Gastrocnemius medialis (tissue), 4 donors: ENCODE measurements at regions not wholly inside any gene's neighbourhood (a gene's known extent, or its start where the extent isn't known, plus 50 kb on each side); places are given as distances from the start of the nearest gene placed in this dataset.

Source experiments
- POLR2A ChIP-seq, 2 donors: fragments of 450-650 bp; IDR thresholded peaks; one replicate each; pipeline ENCODE4 v1.6.1; 2017; ENCODE audit warnings: antibody characterized with exemption in 2 of 2, mild to moderate bottlenecking in 2 of 2, moderate library complexity in 2 of 2
- TF ChIP-seq, protein P1 (sequence below), 5 experiments: fragments of 450-650 bp in 3 of 5; fragments of 200-600 bp in 2 of 5; sonication (generic) in 2 of 5; IDR thresholded peaks in 4 of 5; conservative IDR thresholded peaks in 1 of 5; 1 replicate in 4 of 5; 2 replicates in 1 of 5; pipeline ENCODE4 v1.5.1; 2016 to 2019; ENCODE audit warnings: antibody characterized with exemption in 5 of 5, mild to moderate bottlenecking in 3 of 5, moderate library complexity in 3 of 5

DNA sequence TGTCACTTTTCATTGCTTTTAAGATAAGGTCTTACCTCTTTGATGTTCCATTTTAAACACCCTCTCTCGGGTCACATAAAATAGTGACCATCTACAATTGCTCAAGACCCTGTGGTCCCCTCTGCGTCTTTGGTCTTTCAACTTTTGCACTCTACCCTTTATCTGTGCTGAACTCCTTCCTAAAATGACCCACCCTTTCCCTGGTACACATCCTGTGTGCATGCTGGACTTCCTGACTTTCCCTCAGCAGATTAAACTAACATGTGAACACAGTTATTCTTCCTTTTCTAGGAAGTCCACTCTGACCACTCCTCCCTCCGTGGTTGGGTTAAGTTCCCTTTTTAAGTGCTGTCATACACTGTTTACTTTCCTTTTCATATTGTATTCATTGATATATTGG, 414.2 kb downstream of the GABRB3 start:
- TF ChIP-seq, protein P1, sequence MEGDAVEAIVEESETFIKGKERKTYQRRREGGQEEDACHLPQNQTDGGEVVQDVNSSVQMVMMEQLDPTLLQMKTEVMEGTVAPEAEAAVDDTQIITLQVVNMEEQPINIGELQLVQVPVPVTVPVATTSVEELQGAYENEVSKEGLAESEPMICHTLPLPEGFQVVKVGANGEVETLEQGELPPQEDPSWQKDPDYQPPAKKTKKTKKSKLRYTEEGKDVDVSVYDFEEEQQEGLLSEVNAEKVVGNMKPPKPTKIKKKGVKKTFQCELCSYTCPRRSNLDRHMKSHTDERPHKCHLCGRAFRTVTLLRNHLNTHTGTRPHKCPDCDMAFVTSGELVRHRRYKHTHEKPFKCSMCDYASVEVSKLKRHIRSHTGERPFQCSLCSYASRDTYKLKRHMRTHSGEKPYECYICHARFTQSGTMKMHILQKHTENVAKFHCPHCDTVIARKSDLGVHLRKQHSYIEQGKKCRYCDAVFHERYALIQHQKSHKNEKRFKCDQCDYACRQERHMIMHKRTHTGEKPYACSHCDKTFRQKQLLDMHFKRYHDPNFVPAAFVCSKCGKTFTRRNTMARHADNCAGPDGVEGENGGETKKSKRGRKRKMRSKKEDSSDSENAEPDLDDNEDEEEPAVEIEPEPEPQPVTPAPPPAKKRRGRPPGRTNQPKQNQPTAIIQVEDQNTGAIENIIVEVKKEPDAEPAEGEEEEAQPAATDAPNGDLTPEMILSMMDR (IDR thresholded peaks at IDR 0.05 in 4 of 5, conservative IDR thresholded peaks at IDR 0.05 in 1 of 5): no peak
- TF ChIP-seq POLR2A (IDR thresholded peaks at IDR 0.05): no peak
